Fibroblast of the conjunctiva (primary cell): ENCODE measurements at regions not wholly inside any gene's neighbourhood (a gene's known extent, or its start where the extent isn't known, plus 50 kb on each side); places are given as distances from the start of the nearest gene placed in this dataset.
A peak's percentile ranks its signal among the peaks of the same experiment; 100 is the strongest.

Source experiments
- DNase-seq: peaks from one replicate; pipeline ENCODE4 v3.0.0-alpha.2; 2010; ENCODE audit warnings: low read depth

GRCh38 chr4:123939621-123940020 lies 543.0 kb downstream of the SPRY1 start:
- DNase-seq, result peak; percentile 74

GRCh38 chr4:123940604-123941003 lies 544.0 kb downstream of the SPRY1 start:
- no peak for DNase-seq

- no peak for DNase-seq
These were observed 544.7 kb downstream of the SPRY1 start for GRCh38 chr4:123941306-123941705.

- no peak for DNase-seq
These were observed 547.4 kb downstream of the SPRY1 start for GRCh38 chr4:123943976-123944375.

- DNase-seq, result no peak
These were observed 548.7 kb downstream of the SPRY1 start for GRCh38 chr4:123945301-123945700.

- no peak for DNase-seq
These were observed 553.9 kb downstream of the SPRY1 start for GRCh38 chr4:123950530-123950929.

GRCh38 chr4:123952530-123953274 lies 556.1 kb downstream of the SPRY1 start:
- DNase-seq, result no peak

- DNase-seq, result no peak
These were observed 557.0 kb downstream of the SPRY1 start for GRCh38 chr4:123953566-123953965.

- no peak for DNase-seq
These were observed 557.6 kb downstream of the SPRY1 start for GRCh38 chr4:123954220-123954619.

GRCh38 chr4:123955167-123955800 lies 558.7 kb downstream of the SPRY1 start:
- DNase-seq, result no peak

- no peak for DNase-seq
These were observed 559.6 kb downstream of the SPRY1 start for GRCh38 chr4:123956204-123956603.

GRCh38 chr4:123966990-123967769 lies 570.6 kb downstream of the SPRY1 start:
- DNase-seq, result peak; percentile 43

GRCh38 chr4:123972031-123972430 lies 575.4 kb downstream of the SPRY1 start:
- no peak for DNase-seq

GRCh38 chr4:123974386-123975149 lies 578.0 kb downstream of the SPRY1 start:
- no peak for DNase-seq

GRCh38 chr4:123976285-123976684 lies 579.7 kb downstream of the SPRY1 start:
- no peak for DNase-seq

GRCh38 chr4:123976819-123977218 lies 580.2 kb downstream of the SPRY1 start:
- no peak for DNase-seq

- DNase-seq, result no peak
These were observed 581.1 kb downstream of the SPRY1 start for GRCh38 chr4:123977641-123978081.

- no peak for DNase-seq
These were observed 582.0 kb downstream of the SPRY1 start for GRCh38 chr4:123978637-123979036.

- DNase-seq, result no peak
These were observed 584.2 kb downstream of the SPRY1 start for GRCh38 chr4:123980736-123981300.

GRCh38 chr4:123984886-123985285 lies 588.3 kb downstream of the SPRY1 start:
- DNase-seq, result no peak

- DNase-seq, result peak; percentile 78
These were observed 589.7 kb downstream of the SPRY1 start for GRCh38 chr4:123986268-123986798.
